GM12864 (cell line): ENCODE measurements at regions not wholly inside any gene's neighbourhood (a gene's known extent, or its start where the extent isn't known, plus 50 kb on each side); places are given as distances from the start of the nearest gene placed in this dataset.

Source experiments
- DNase-seq: peaks from one replicate; pipeline ENCODE4 v3.0.0-alpha.2; 2011; ENCODE audit warnings: low read depth
- H3K4me3 ChIP-seq: 2 replicates; pipeline ENCODE4 v1.5.1; 2011; ENCODE audit warnings: mild to moderate bottlenecking, low read depth, low read length, control low read depth
- TF ChIP-seq, protein P1 (sequence below): IDR thresholded peaks from 2 replicates; pipeline ENCODE4 v1.5.1; 2011; ENCODE audit warnings: low read depth, mild to moderate bottlenecking, moderate library complexity, low read length, control low read depth, inconsistent platforms; ENCODE audit errors: missing control alignments

DNA sequence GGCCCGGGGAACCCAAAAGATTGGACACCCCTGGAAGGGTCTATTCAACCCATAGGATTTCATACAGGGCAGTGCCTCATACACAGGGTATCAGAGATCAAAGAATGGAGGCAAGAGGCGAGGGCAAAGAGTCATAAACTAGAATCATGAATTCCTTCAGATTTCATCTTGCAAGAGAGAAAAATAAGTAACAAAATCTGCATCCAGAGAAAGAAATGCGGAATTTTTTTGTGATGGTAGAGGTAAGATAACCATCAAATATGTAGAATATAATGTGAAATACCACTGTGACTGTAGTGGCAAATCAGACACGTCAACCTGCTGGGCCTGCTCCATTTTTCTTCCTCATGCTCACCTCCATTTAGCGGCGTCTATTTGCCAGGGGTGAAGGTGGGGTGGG lies 143.6 kb downstream of the SNX18 start:
- no peak overlapping the region for H3K4me3 ChIP-seq
- no peak for DNase-seq
- TF ChIP-seq, protein P1, sequence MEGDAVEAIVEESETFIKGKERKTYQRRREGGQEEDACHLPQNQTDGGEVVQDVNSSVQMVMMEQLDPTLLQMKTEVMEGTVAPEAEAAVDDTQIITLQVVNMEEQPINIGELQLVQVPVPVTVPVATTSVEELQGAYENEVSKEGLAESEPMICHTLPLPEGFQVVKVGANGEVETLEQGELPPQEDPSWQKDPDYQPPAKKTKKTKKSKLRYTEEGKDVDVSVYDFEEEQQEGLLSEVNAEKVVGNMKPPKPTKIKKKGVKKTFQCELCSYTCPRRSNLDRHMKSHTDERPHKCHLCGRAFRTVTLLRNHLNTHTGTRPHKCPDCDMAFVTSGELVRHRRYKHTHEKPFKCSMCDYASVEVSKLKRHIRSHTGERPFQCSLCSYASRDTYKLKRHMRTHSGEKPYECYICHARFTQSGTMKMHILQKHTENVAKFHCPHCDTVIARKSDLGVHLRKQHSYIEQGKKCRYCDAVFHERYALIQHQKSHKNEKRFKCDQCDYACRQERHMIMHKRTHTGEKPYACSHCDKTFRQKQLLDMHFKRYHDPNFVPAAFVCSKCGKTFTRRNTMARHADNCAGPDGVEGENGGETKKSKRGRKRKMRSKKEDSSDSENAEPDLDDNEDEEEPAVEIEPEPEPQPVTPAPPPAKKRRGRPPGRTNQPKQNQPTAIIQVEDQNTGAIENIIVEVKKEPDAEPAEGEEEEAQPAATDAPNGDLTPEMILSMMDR = no peak

DNA sequence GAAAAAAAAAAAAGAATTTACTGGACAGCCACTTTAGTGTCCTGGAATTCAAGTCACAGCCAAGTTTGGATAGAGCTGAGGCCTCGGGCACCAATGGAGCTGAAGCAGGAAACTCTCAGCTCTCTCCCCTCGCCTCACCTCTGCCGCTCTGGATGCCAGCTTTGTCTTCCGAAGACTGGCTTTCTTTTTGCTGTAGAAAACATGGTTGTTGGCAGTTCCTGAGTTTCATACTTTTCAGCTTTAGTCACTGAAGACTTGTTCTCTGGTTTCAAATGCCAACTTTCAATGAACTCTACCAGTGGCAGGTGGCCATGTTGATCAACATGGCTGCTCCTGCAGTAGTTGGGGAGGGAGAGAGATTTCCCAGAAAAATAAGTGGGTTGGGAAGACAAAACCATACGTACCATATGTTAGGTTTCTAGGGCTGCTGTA lies 142.2 kb downstream of the SNX18 start:
- H3K4me3 ChIP-seq = no peak overlapping the region
- DNase-seq = no peak
- TF ChIP-seq, protein P1 = no peak

DNA sequence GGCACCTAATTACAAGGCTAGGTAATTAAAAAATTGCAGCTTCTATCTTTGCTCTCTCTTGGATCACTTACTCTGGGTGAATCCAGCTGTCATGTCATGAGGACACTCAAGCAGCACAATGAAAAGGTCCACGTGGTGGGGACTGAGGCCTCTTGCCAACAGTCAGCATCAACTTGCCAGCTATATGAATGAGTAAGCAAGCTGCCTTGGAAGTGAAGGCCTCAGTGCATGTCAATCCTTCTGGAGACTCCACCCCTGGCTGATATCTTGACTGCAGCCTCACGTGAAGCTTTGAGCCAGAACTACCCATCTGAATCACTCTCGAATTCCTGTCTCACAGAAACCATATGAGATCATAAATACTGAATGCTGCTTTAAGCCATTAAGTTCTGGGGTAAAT lies 140.5 kb downstream of the SNX18 start:
- no peak overlapping the region for H3K4me3 ChIP-seq
- DNase-seq = no peak
- TF ChIP-seq, protein P1 = no peak

DNA sequence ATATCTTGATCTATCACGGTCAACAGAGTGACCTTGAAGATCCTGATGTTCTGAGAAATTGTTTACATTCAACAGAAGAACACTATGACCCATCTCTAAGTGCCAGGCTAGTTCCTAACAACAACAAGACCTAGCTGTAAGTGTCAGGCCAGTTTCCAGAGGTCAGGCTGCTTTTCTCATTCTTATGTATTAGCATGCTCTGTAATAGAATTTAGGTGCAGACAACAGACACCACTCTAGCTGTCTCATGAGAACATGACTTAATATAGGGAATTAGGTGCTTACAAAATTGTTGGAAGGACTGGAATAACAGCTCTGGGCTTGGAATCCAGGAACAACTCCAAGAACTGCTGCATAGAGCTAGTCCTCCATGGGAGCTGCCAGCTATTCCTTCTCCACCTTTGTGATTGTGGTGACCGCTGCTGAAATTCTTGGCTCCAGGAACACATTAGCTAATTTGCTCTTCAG lies 138.7 kb downstream of the SNX18 start:
- no peak overlapping the region for H3K4me3 ChIP-seq
- DNase-seq = no peak
- TF ChIP-seq, protein P1 = no peak

DNA sequence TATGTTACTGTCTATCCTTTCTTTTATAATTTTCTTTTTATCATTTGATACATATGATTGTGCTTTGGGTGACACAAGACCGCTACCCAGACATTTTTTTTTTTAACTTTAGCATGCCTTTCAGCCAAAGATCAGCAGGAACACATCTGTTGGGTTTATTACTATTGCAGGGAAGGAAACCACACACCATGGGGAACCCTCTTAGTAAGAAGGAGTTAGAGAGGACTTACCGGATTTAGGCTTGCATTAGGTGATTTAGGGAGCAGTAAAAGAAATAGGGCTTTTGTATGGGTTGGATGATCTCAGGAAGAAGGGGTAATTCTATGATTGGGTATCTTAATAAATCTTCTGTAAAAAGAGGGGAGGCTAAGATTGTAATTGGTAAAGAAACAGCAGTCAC lies 138.2 kb downstream of the SNX18 start:
- TF ChIP-seq, protein P1 = no peak
- no peak overlapping the region for H3K4me3 ChIP-seq
- DNase-seq = no peak

DNA sequence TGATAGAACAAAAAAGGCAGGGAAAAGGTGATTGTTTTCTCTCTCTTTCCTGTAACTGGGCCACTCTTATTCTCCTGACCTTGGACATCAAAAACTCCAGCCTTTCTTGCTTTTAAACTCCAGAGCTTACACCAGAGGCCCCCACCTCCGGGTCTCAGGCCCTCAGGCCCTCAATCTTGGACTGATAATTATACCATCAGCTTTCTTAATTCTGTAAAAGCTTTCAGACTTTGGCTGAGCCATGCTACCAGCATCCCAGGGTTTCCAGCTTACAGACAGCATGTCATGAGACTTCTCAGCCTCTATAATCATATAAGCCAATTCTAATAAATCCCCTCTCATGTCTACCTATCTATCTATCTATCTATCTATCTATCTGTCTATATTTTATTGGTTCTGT lies 137.7 kb downstream of the SNX18 start:
- DNase-seq = no peak
- no peak overlapping the region for H3K4me3 ChIP-seq
- TF ChIP-seq, protein P1 = no peak

DNA sequence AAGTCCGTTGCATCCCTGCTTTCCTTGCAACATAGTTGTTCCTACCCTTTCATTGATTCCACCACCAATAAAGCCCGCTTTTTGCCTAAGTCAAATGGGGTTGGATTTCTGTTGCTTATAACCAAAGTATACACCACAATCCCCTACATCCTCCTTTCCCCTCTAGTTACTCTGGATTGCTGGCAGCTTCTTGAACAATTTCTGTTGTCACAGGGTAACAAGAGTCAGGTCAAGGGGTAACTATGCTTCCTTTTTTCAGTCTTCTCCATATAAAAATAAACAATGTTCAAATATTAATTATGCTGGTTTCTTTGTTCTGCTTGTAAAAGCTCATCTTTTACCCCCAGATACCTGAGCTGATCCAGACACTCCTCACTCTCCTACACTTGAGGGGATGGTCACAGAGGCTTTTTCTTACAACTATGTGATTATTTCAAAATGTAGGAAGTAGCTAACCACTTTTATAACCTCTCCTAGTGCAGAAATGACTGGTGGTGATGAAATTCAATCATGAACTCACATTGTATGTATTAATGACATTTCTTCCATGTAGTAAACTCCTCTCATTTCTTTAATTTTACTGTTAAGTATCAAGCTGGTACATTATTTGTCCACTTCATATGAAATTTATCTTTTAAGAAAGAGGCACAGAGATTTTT lies 136.5 kb downstream of the SNX18 start:
- no peak for DNase-seq
- no peak overlapping the region for H3K4me3 ChIP-seq

More for the DNA sequence above, 136.5 kb downstream of the SNX18 start:
- TF ChIP-seq, protein P1 = no peak
